ENCODE measurements at regions not wholly inside any gene's neighbourhood (a gene's known extent, or its start where the extent isn't known, plus 50 kb on each side); places are given as distances from the start of the nearest gene placed in this dataset.
"Not testable (repeated sequence)": the region's sequence is repeated elsewhere in the genome, so short reads cannot be mapped to it uniquely, and the experiment has no call there.

- DNase-seq, result no peak
Observed at GRCh38 chr17:22266231-22266630, 573.9 kb downstream of the KCNJ18 start.

- DNase-seq, result no peak
Observed at GRCh38 chr17:22267019-22267418, 574.7 kb downstream of the KCNJ18 start.

GRCh38 chr17:22268214-22268911 lies 576.0 kb downstream of the KCNJ18 start:
- no peak for DNase-seq

GRCh38 chr17:22268912-22269220 lies 576.5 kb downstream of the KCNJ18 start:
- DNase-seq, result no peak

- DNase-seq, result no peak
Observed at GRCh38 chr17:22270381-22270780, 578.1 kb downstream of the KCNJ18 start.

- DNase-seq, result not testable (repeated sequence)
Observed at GRCh38 chr17:22270809-22271208, 578.5 kb downstream of the KCNJ18 start.

- DNase-seq, result no peak
Observed at GRCh38 chr17:22272363-22273146, 580.2 kb downstream of the KCNJ18 start.

- no peak for DNase-seq
Observed at GRCh38 chr17:22273308-22273707, 581.0 kb downstream of the KCNJ18 start.

GRCh38 chr17:22277595-22277994 lies 585.3 kb downstream of the KCNJ18 start:
- no peak for DNase-seq

- DNase-seq, result no peak
Observed at GRCh38 chr17:22278302-22279275, 586.3 kb downstream of the KCNJ18 start.

- DNase-seq, result no peak
Observed at GRCh38 chr17:22286337-22287041, 594.2 kb downstream of the KCNJ18 start.

GRCh38 chr17:22298484-22298951 lies 606.2 kb downstream of the KCNJ18 start:
- DNase-seq, result not testable (repeated sequence)

GRCh38 chr17:22300177-22300576 lies 607.9 kb downstream of the KCNJ18 start:
- DNase-seq, result no peak

GRCh38 chr17:22300731-22301352 lies 608.5 kb downstream of the KCNJ18 start:
- no peak for DNase-seq

GRCh38 chr17:22301353-22301745 lies 609.0 kb downstream of the KCNJ18 start:
- DNase-seq, result no peak

- DNase-seq, result no peak
Observed at GRCh38 chr17:22303096-22303495, 610.8 kb downstream of the KCNJ18 start.

GRCh38 chr17:22303865-22304264 lies 611.5 kb downstream of the KCNJ18 start:
- DNase-seq, result no peak

GRCh38 chr17:22304667-22305303 lies 612.5 kb downstream of the KCNJ18 start:
- DNase-seq, result no peak

- DNase-seq, result no peak
Observed at GRCh38 chr17:22305356-22306071, 613.2 kb downstream of the KCNJ18 start.

GRCh38 chr17:22310292-22310691 lies 618.0 kb downstream of the KCNJ18 start:
- DNase-seq, result not testable (repeated sequence)

All from stimulated activated CD4-positive, alpha-beta T cell treated with anti-CD3 and anti-CD28 coated beads, Interleukin-2, amount 100 ng/mL, for 48 hours (primary cell).